Activated naive CD4-positive, alpha-beta T cell treated with anti-CD3 and anti-CD28 coated beads, Interleukin-2, amount 50 U/mL, for 24 hours (primary cell): ENCODE measurements at regions not wholly inside any gene's neighbourhood (a gene's known extent, or its start where the extent isn't known, plus 50 kb on each side); places are given as distances from the start of the nearest gene placed in this dataset.

Source experiments
- H3K27ac Mint-ChIP-seq: one replicate; pipeline ENCODE4 v1.8.0; 2021; ENCODE audit warnings: mild to moderate bottlenecking, mixed read lengths
- H3K27me3 Mint-ChIP-seq: one replicate; pipeline ENCODE4 v1.8.0; 2021; ENCODE audit warnings: mixed read lengths
- H3K36me3 Mint-ChIP-seq: one replicate; pipeline ENCODE4 v1.8.0; 2021; ENCODE audit warnings: mixed read lengths
- H3K4me1 Mint-ChIP-seq: one replicate; pipeline ENCODE4 v1.8.0; 2021; ENCODE audit warnings: mixed read lengths
- H3K4me3 Mint-ChIP-seq: one replicate; pipeline ENCODE4 v1.8.0; 2021; ENCODE audit warnings: mild to moderate bottlenecking, mixed read lengths
- H3K9me3 Mint-ChIP-seq: one replicate; pipeline ENCODE4 v1.8.0; 2021; ENCODE audit warnings: mixed read lengths

DNA sequence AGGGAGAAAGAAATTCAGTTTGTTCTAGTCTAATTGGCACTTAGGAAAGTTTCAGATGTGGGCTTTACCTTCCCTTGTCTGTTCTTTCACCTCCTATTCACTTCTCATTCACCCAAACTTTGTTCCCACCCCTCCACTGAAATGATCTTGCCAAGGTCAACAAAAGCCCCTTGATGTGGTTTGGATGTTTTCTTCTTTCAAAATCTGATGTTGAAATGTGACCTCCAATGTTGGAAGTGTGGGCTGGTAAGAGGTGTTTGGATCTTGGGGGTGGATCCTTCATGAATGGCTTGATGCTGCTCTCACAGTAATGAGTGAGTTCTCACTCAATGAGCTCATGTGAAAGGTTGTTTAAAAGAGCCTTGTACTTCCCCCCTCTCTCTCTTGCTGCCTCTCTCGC, 379.3 kb downstream of the HHIPL2 start:
- H3K36me3 Mint-ChIP-seq = peaks cover 7% of the 10 kb centered on the region
- H3K27me3 Mint-ChIP-seq = no peaks in the 10 kb centered on the region
- no peak overlapping the region for H3K4me3 Mint-ChIP-seq
- no peaks in the 10 kb centered on the region for H3K4me1 Mint-ChIP-seq
- H3K9me3 Mint-ChIP-seq = peaks cover 15% of the 10 kb centered on the region
- no peak overlapping the region for H3K27ac Mint-ChIP-seq

DNA sequence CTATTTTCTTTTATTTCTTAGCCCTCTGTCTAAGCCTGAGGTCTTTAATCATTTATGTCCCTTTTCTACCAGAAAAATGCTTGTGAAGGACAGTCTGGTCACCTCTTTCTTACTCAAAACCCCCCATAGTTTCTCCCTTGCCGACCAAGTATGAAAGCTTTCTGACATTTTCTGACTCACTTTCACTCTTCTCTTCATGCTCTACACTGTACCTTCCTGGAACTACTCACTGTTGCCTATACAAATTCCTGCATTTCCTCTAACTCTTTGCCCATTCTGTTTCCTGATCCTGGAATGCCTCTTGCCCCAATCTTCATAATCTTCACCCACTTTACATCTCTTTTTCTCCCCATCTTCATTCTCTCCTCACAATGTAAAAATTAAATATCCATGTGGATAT, 380.0 kb downstream of the HHIPL2 start:
- Mint-ChIP-seq H3K27ac (no peak overlapping the region), H3K4me3 (no peak overlapping the region), H3K4me1 (no peaks in the 10 kb centered on the region), H3K27me3 (no peaks in the 10 kb centered on the region), H3K36me3 (peaks cover 5% of the 10 kb centered on the region), H3K9me3 (peaks cover 11% of the 10 kb centered on the region)

DNA sequence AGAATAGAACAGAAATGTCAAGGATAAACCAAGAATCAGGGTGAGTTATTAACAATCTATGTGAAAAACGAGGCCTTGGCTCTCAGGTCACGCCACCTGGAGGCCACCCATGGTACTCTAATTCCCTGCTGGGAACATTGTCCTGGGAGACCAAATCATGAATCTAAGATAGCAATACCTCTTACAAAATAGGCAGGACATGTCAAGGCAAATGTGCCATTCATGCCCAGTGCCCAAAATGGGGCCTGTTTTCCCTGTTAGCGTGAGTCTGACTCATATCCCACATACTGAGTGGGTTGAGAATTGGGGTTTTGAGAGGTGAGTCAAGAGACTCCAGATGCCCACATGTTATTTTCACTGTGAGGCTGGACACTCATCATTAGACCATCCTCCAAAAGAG, 380.8 kb downstream of the HHIPL2 start:
- no peak overlapping the region for H3K27ac Mint-ChIP-seq
- H3K4me3 Mint-ChIP-seq = no peak overlapping the region
- H3K36me3 Mint-ChIP-seq = peaks cover 2% of the 10 kb centered on the region
- no peaks in the 10 kb centered on the region for H3K27me3 Mint-ChIP-seq
- peaks cover 7% of the 10 kb centered on the region for H3K9me3 Mint-ChIP-seq
- H3K4me1 Mint-ChIP-seq = no peaks in the 10 kb centered on the region

DNA sequence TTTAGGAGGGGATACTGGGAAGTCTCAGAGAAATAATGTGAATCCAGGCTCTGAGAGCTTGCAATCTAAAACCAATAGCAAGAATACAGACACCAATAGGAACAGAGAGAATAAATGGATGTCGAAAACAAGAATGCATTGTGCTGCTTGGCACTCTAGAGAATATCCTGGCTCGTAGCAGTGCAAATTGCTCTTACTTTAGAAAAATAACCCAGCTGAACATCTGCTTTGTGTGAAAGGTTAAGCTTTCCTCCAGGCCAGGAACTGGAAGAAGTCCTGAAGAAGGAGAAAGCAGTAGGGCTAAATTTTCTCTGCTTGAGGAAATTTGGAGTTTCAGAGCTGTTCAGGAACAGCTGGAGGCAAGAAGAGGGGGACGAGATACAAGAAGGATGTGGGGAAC, 382.3 kb downstream of the HHIPL2 start:
- Mint-ChIP-seq H3K27ac (no peak overlapping the region), H3K9me3 (peaks cover 7% of the 10 kb centered on the region), H3K36me3 (peaks cover 2% of the 10 kb centered on the region), H3K27me3 (no peaks in the 10 kb centered on the region), H3K4me1 (no peaks in the 10 kb centered on the region), H3K4me3 (no peak overlapping the region)

DNA sequence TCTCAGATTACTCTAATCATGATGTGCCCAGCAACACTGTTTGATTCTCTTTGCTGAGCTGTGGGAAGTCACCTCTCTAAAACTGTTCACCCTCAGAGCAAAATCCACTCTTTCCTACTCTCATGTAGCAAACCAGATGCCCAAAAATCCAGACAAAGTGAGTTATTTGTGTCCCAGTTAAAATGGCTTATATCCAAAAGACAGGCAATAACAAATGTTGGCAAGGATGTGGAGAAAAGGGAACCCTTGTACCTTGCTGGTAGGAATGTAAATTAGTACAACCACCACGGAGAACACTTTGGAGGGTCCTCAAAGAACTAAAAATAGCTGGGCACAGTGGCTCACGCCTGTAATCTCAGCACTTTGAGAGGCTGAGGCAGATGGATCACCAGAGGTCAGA, 384.0 kb downstream of the HHIPL2 start:
- H3K9me3 Mint-ChIP-seq = no peaks in the 10 kb centered on the region
- no peaks in the 10 kb centered on the region for H3K27me3 Mint-ChIP-seq
- no peak overlapping the region for H3K4me3 Mint-ChIP-seq
- H3K36me3 Mint-ChIP-seq = peaks cover 2% of the 10 kb centered on the region
- H3K4me1 Mint-ChIP-seq = no peaks in the 10 kb centered on the region
- H3K27ac Mint-ChIP-seq = no peak overlapping the region

DNA sequence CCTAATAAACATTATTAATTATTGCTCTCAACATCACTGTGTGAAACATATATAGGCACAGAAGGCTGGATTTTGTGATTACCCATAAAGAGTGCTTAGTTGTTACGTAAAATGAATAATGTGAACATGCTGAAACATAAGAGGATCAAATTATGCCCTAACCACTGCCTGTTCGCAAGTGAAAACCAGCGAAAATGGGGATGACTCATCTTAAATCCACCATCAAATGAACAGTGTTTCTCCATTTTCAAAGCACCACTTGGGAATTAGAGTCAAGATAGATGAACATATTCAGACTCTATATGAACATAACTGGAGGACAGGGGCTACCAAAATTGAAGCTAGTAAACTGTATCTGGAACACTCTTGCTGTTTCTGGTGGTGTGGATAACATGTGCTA, 386.2 kb downstream of the HHIPL2 start:
- Mint-ChIP-seq H3K27me3 (no peaks in the 10 kb centered on the region), H3K4me1 (no peaks in the 10 kb centered on the region)

DNA sequence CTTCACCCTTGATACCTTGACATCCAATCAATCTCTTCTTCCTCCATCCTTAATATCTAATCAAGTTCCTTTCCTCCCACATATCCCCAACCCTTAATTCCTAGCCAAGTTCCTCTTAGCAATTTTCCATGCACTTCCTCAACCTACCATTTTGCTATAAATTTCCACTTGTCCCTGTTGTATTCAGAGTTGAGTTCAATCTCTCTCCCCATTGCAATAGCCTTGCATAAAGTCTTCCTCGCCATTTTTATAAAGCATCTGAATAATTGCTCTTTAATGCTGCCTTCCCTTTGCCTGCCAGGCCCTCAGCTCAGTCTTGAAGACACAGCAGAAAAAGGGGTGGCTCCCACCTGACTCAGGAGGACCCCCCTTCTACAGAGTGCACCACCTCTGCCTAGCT, 390.3 kb downstream of the HHIPL2 start:
- Mint-ChIP-seq H3K27me3 (no peaks in the 10 kb centered on the region), H3K9me3 (peaks cover 5% of the 10 kb centered on the region), H3K4me1 (no peaks in the 10 kb centered on the region), H3K36me3 (no peaks in the 10 kb centered on the region), H3K27ac (no peak overlapping the region), H3K4me3 (no peak overlapping the region)

More for the DNA sequence above, 386.2 kb downstream of the HHIPL2 start:
- Mint-ChIP-seq H3K36me3 (peaks cover 2% of the 10 kb centered on the region), H3K9me3 (peaks cover 5% of the 10 kb centered on the region), H3K27ac (no peak overlapping the region), H3K4me3 (no peak overlapping the region)

DNA sequence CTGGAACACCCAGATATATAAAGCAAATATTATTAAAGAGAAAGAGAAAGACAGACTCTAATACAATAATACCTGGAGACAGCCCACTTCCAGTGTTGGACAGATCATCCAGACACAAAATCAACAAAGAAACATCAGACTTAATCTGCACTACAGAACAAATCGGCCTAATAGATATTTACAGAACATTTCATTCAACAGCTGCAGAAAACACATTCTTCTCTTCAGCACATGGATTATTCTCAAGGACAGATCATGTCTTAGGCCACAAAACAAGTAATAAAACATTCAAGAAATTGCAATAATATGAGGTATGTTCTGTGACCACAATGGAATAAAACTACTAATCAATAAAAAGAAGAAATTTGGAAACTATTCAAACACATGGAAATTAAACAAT, 398.3 kb upstream of the DUSP10 start:
- H3K4me1 Mint-ChIP-seq = no peaks in the 10 kb centered on the region
- H3K4me3 Mint-ChIP-seq = no peak overlapping the region
- H3K9me3 Mint-ChIP-seq = no peaks in the 10 kb centered on the region
- H3K27me3 Mint-ChIP-seq = no peaks in the 10 kb centered on the region
- no peaks in the 10 kb centered on the region for H3K36me3 Mint-ChIP-seq
- no peak overlapping the region for H3K27ac Mint-ChIP-seq

DNA sequence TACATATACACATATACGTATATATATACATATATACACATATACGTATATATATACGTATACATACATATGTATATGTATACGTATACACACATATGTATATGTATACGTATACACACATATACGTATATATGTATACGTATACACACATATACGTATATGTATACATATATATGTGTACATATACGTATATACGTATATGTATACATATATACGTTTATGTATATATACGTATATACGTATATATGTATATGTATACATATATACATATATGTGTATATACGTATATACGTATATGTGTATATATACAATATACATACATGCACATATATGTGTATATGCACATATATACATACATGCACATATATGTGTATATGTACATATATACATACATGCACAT, 396.2 kb upstream of the DUSP10 start:
- H3K36me3 Mint-ChIP-seq = peaks cover 5% of the 10 kb centered on the region
- H3K27me3 Mint-ChIP-seq = no peaks in the 10 kb centered on the region
- H3K27ac Mint-ChIP-seq = no peak overlapping the region
- no peaks in the 10 kb centered on the region for H3K4me1 Mint-ChIP-seq
- H3K4me3 Mint-ChIP-seq = no peak overlapping the region
- H3K9me3 Mint-ChIP-seq = peaks cover 11% of the 10 kb centered on the region

DNA sequence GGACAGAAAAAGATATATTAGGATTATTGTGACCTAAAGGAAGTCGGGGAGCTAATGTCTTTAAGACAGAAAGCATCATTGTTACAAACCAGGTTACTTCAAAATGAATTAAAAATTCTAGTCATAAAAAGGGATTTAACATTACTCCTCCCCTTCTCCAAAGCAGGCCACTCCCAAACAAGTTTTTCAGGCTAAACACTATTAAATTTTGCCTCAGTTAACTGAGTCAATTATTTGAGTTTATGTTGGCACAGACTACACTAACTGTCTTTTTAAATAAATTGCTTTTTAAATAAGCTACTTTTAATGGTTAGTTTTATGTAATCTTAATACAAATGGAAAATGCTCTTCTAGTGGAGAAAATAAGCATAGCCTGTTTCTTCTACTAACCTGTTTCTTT, 395.0 kb upstream of the DUSP10 start:
- peaks cover 5% of the 10 kb centered on the region for H3K36me3 Mint-ChIP-seq
- H3K27ac Mint-ChIP-seq = no peak overlapping the region
- H3K9me3 Mint-ChIP-seq = peaks cover 11% of the 10 kb centered on the region
- no peaks in the 10 kb centered on the region for H3K27me3 Mint-ChIP-seq
- no peaks in the 10 kb centered on the region for H3K4me1 Mint-ChIP-seq
- H3K4me3 Mint-ChIP-seq = no peak overlapping the region

DNA sequence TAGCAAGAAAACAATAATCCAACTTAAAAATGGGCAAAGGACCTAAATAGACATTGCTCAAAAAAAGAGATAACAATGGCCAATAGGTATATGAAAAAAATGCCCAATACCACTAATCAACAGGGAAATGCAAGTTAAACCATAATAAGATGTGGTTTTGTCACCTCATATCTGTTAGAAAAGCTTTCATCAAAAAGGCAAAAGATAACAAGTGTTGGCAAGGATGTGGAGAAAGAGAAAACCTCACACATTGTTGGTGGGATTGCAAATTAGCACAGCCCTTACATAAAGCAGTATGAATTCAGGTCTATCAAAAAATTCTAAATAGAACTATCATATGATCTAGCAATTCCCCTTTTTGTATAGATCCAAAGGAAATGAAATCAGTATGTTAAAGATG, 387.2 kb upstream of the DUSP10 start:
- Mint-ChIP-seq H3K4me3 (no peak overlapping the region), H3K27me3 (no peaks in the 10 kb centered on the region), H3K27ac (no peak overlapping the region), H3K9me3 (peaks cover 8% of the 10 kb centered on the region), H3K36me3 (peaks cover 5% of the 10 kb centered on the region), H3K4me1 (no peaks in the 10 kb centered on the region)

DNA sequence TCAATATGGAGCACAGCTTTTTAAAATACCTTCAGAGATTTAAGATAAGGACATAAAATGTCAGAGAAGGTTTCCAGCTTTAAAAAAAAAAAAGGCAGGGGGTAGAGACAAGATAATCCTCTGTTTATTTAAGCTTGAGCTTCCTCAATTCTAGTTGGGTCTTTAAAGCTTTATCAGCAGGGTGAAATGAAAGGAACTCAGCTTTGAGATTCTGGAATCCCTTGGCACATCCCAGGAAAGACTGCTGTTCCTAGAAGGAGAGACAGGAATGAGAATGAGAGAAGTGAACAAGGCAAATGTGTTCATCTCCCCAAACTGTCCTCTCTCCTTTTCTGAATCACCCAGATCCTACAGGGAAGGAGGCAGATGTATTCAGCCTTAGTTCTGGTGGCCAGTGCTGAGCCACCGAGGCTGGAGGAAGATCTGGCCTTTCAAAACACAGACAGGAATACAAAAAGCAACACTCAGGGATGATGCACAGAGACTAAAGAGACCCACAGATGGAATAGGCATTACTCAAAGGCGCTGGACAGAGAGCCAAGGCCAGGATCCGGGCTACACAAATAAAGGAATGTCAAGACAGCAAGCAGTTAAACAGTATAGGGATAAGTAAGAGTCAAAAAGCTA, 385.8 kb upstream of the DUSP10 start:
- no peaks in the 10 kb centered on the region for H3K9me3 Mint-ChIP-seq
- H3K36me3 Mint-ChIP-seq = no peaks in the 10 kb centered on the region
- H3K27me3 Mint-ChIP-seq = no peaks in the 10 kb centered on the region
- H3K4me3 Mint-ChIP-seq = no peak overlapping the region
- H3K4me1 Mint-ChIP-seq = no peaks in the 10 kb centered on the region
- H3K27ac Mint-ChIP-seq = peak overlapping the region; percentile 21

DNA sequence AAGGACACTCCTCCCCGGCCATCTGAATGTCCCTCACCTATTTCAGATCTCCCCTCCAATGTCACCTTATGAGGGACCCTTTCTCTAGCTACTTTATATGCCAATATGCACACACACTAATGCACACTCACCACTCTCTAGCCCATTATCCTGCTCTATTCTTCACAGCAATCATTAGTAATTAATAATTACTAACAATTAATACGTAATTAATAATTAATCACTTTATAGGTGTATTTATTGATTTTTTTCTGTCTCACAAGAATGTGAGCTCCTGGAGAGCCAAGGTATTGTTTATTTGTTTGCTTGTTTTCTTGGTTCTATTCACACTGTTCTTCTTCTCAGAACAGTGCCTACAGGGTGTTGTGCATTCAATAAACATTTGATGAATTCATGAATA, 385.2 kb upstream of the DUSP10 start:
- Mint-ChIP-seq H3K4me1 (no peaks in the 10 kb centered on the region), H3K27me3 (no peaks in the 10 kb centered on the region), H3K36me3 (no peaks in the 10 kb centered on the region), H3K4me3 (no peak overlapping the region), H3K27ac (no peak overlapping the region), H3K9me3 (no peaks in the 10 kb centered on the region)

DNA sequence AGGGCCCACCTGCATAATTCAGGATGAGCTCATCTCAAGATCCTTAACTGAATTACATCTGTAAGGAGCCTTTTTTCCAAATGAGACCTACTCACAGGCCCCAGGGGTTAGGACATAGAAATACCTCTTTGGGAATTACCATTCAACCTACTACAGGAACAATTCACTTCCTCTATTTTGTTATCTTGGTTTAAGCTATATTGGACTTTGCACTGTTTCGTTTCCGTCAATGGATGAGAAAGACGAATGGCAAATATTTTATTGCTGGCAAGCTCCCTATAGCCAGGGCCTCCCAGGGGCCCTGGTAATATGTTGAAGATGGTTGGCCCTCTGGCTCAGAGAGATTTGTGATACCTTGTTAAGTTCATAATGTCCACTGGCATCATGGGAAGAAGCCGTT, 384.2 kb upstream of the DUSP10 start:
- Mint-ChIP-seq H3K36me3 (no peaks in the 10 kb centered on the region), H3K27me3 (no peaks in the 10 kb centered on the region), H3K4me3 (no peak overlapping the region), H3K9me3 (no peaks in the 10 kb centered on the region), H3K4me1 (no peaks in the 10 kb centered on the region), H3K27ac (no peak overlapping the region)

DNA sequence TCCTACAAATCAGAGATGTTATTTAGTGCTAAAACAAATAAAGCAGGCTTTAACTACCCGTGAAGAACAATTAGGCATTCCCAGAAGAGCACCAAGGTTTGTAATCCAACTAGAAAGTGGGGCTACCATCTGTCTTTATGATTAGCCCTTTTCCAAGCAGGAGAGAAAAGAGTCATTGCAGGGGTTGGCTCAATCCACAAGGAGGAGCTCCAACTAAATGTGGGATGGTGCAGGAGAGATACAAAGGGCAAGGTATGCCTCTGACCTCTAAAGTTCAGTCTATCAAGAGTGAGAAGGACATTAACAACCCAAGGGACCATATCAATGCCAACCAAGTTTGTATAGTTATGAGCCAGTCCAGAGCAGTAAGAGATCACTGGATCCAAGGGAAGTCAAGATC, 382.7 kb upstream of the DUSP10 start:
- Mint-ChIP-seq H3K36me3 (no peaks in the 10 kb centered on the region), H3K27ac (no peak overlapping the region), H3K9me3 (no peaks in the 10 kb centered on the region), H3K27me3 (no peaks in the 10 kb centered on the region), H3K4me1 (no peaks in the 10 kb centered on the region), H3K4me3 (no peak overlapping the region)

DNA sequence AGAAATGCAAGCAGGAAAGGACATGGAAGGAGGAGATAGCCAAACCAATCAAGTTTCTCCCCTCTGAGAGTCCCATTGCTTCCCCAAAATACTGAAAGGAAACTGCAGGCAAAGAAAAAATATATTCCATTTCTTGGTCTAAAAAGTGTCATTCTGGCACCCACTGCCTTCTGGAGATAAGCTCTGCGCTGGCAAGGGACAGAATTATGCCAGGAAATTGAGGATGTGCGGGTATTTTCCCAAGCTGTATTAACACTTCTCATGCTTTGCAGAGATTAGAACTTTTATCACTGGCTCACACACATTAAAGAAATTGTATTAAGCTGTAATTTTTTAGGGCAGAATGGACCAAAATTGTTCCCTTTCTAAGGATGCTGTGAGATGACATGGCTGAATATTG, 381.2 kb upstream of the DUSP10 start:
- H3K4me1 Mint-ChIP-seq = no peaks in the 10 kb centered on the region
- peak overlapping the region; percentile 24 for H3K27ac Mint-ChIP-seq
- H3K4me3 Mint-ChIP-seq = no peak overlapping the region
- H3K36me3 Mint-ChIP-seq = no peaks in the 10 kb centered on the region
- no peaks in the 10 kb centered on the region for H3K27me3 Mint-ChIP-seq
- no peaks in the 10 kb centered on the region for H3K9me3 Mint-ChIP-seq

DNA sequence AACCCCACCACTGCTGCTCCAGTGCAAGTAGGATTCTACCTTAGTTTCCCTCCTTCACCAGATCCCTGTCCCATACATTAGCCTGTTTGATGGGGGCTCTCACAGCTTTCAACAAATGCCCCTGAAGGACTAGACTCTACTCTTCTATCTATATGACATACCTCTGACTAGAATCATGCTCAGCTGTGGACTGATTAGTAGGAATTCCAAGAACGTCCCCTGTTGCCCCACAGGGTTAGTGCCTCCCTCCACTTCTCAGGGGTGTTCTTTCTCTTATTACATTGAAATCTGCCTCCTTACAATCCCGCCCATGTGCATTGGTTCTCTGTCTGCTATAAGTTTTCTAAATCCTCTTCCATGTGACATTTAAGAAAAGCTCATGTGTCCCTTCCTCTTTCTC, 375.9 kb upstream of the DUSP10 start:
- no peaks in the 10 kb centered on the region for H3K9me3 Mint-ChIP-seq
- H3K4me3 Mint-ChIP-seq = no peak overlapping the region
- no peaks in the 10 kb centered on the region for H3K4me1 Mint-ChIP-seq
- H3K36me3 Mint-ChIP-seq = no peaks in the 10 kb centered on the region
- no peak overlapping the region for H3K27ac Mint-ChIP-seq
- peaks cover 2% of the 10 kb centered on the region for H3K27me3 Mint-ChIP-seq
